H9 (cell line): ENCODE measurements at regions not wholly inside any gene's neighbourhood (a gene's known extent, or its start where the extent isn't known, plus 50 kb on each side); places are given as distances from the start of the nearest gene placed in this dataset.

ENCODE experiments used
- DNase-seq: peaks from one replicate; pipeline ENCODE4 v3.0.0-alpha.2; 2017
- H2AFZ ChIP-seq: one replicate; pipeline ENCODE4 v1.6.1; 2013; ENCODE audit warnings: mild to moderate bottlenecking, low read length, control low read depth, moderate library complexity
- H2AK5ac ChIP-seq: 2 replicates; pipeline ENCODE4 v1.6.1; 2013; ENCODE audit warnings: low read length, control low read depth, mixed read lengths; ENCODE audit not compliant: insufficient read length
- H2BK120ac ChIP-seq: one replicate; pipeline ENCODE4 v1.6.1; 2013; ENCODE audit warnings: low read depth, mild to moderate bottlenecking, low read length, control low read depth, inconsistent platforms; ENCODE audit not compliant: poor library complexity, severe bottlenecking
- H2BK12ac ChIP-seq: 2 replicates; pipeline ENCODE4 v1.6.1; 2013; ENCODE audit warnings: low read length, control low read depth, mixed read lengths, low read depth; ENCODE audit not compliant: insufficient read length
- H2BK15ac ChIP-seq: 2 replicates; pipeline ENCODE4 v1.6.1; 2013; ENCODE audit warnings: low read depth, low read length, control low read depth
- H2BK20ac ChIP-seq: one replicate; pipeline ENCODE4 v1.6.1; 2013; ENCODE audit warnings: low read depth, mild to moderate bottlenecking, low read length, control low read depth, inconsistent platforms; ENCODE audit not compliant: poor library complexity, severe bottlenecking
- H2BK5ac ChIP-seq: 2 replicates; pipeline ENCODE4 v1.6.1; 2013; ENCODE audit warnings: low read length, control low read depth, mixed read lengths; ENCODE audit not compliant: insufficient read length
- H3K14ac ChIP-seq: 2 replicates; pipeline ENCODE4 v1.6.1; 2013; ENCODE audit warnings: low read length, control low read depth; ENCODE audit not compliant: insufficient read depth
- H3K18ac ChIP-seq: 2 replicates; pipeline ENCODE4 v1.6.1; 2013; ENCODE audit warnings: low read depth, mild to moderate bottlenecking, mixed read lengths, low read length, control low read depth; ENCODE audit not compliant: insufficient read length
- H3K23ac ChIP-seq: 2 replicates; pipeline ENCODE4 v1.6.1; 2013; ENCODE audit warnings: low read length, control low read depth, mixed read lengths, low read depth; ENCODE audit not compliant: insufficient read length
- H3K23me2 ChIP-seq: 2 replicates; pipeline ENCODE4 v1.6.1; 2013; ENCODE audit warnings: low read depth, mild to moderate bottlenecking, mixed read lengths, low read length, control low read depth; ENCODE audit not compliant: insufficient read length, poor library complexity, severe bottlenecking
- H3K27ac ChIP-seq: 2 replicates; pipeline ENCODE4 v1.5.1; 2013; ENCODE audit warnings: low read length, control low read depth, mixed read lengths, low read depth; ENCODE audit not compliant: insufficient read length
- H3K27me3 ChIP-seq: 2 replicates; pipeline ENCODE4 v1.6.1; 2013; ENCODE audit warnings: low read length, control low read depth, inconsistent platforms; ENCODE audit not compliant: insufficient read depth
- H3K4ac ChIP-seq: 2 replicates; pipeline ENCODE4 v1.6.1; 2013; ENCODE audit warnings: low read depth, mild to moderate bottlenecking, control low read depth, inconsistent platforms, low read length, moderate library complexity
- H3K4me1 ChIP-seq: 2 replicates; pipeline ENCODE4 v1.6.1; 2013; ENCODE audit warnings: low read length, control low read depth, inconsistent platforms; ENCODE audit not compliant: insufficient read depth
- H3K4me2 ChIP-seq: 2 replicates; pipeline ENCODE4 v1.6.1; 2013; ENCODE audit warnings: low read length, control low read depth, mixed read lengths; ENCODE audit not compliant: insufficient read length, insufficient read depth
- H3K56ac ChIP-seq: 2 replicates; pipeline ENCODE4 v1.6.1; 2013; ENCODE audit warnings: low read depth, mild to moderate bottlenecking, mixed read lengths, low read length, control low read depth; ENCODE audit not compliant: insufficient read length
- H3K79me1 ChIP-seq: 2 replicates; pipeline ENCODE4 v1.6.1; 2013; ENCODE audit warnings: low read depth, mild to moderate bottlenecking, moderate library complexity, low read length, control low read depth, inconsistent platforms; ENCODE audit not compliant: insufficient read depth, poor library complexity, severe bottlenecking
- H3K79me2 ChIP-seq: 2 replicates; pipeline ENCODE4 v1.6.1; 2013; ENCODE audit warnings: low read length, control low read depth, inconsistent platforms; ENCODE audit not compliant: insufficient read depth
- H3K9ac ChIP-seq: 2 replicates; pipeline ENCODE4 v1.6.1; 2013; ENCODE audit warnings: low read length, control low read depth, mixed read lengths; ENCODE audit not compliant: insufficient read length; ENCODE audit errors: extremely low read depth
- H3K9me3 ChIP-seq: one replicate; pipeline ENCODE4 v1.6.1; 2013; ENCODE audit warnings: low read depth, low read length, inconsistent platforms; ENCODE audit not compliant: control insufficient read depth
- H3T11ph ChIP-seq: one replicate; pipeline ENCODE4 v1.6.1; 2013; ENCODE audit warnings: mild to moderate bottlenecking, low read length, control low read depth, inconsistent platforms
- H4K20me1 ChIP-seq: one replicate; pipeline ENCODE4 v1.6.1; 2013; ENCODE audit not compliant: control insufficient read depth, insufficient read length, insufficient read depth
- H4K5ac ChIP-seq: 2 replicates; pipeline ENCODE4 v1.6.1; 2013; ENCODE audit warnings: low read depth, mild to moderate bottlenecking, mixed read lengths, low read length, control low read depth; ENCODE audit not compliant: insufficient read length
- H4K8ac ChIP-seq: replicated peaks from 2 replicates; pipeline ENCODE4 v1.6.1; 2013; ENCODE audit warnings: low read length, control low read depth, mixed read lengths, low read depth; ENCODE audit not compliant: insufficient read length
- H4K91ac ChIP-seq: 2 replicates; pipeline ENCODE4 v1.6.1; 2013; ENCODE audit warnings: low read depth, mild to moderate bottlenecking, moderate library complexity, mixed read lengths, low read length, control low read depth; ENCODE audit not compliant: insufficient read length
- H3K27ac Mint-ChIP-seq, 3 experiments: 2 replicates in 2 of 3; 3 replicates in 1 of 3; pipeline ENCODE4 v1.8.0; 2020 to 2021; ENCODE audit warnings: mixed read lengths in 3 of 3, mild to moderate bottlenecking in 1 of 3, moderate library complexity in 1 of 3
- H3K27me3 Mint-ChIP-seq: 2 replicates; pipeline ENCODE4 v1.8.0; 2021; ENCODE audit warnings: low read depth, mild to moderate bottlenecking, moderate library complexity, mixed read lengths
- H3K36me3 Mint-ChIP-seq, 3 experiments: 2 replicates in 2 of 3; 3 replicates in 1 of 3; pipeline ENCODE4 v1.8.0; 2020 to 2021; ENCODE audit warnings: low read depth in 3 of 3, mixed read lengths in 3 of 3; ENCODE audit not compliant: insufficient read depth in 1 of 3
- H3K4me1 Mint-ChIP-seq, 2 experiments: 2 replicates each; pipeline ENCODE4 v1.8.0; 2020; ENCODE audit warnings: mixed read lengths in 2 of 2
- H3K4me3 Mint-ChIP-seq, 2 experiments: 2 replicates in 1 of 2; 3 replicates in 1 of 2; pipeline ENCODE4 v1.8.0; 2020 to 2021; ENCODE audit warnings: mild to moderate bottlenecking in 2 of 2, mixed read lengths in 2 of 2, moderate library complexity in 1 of 2
- H3K9me3 Mint-ChIP-seq, 2 experiments: 2 replicates in 1 of 2; 3 replicates in 1 of 2; pipeline ENCODE4 v1.8.0; 2020; ENCODE audit warnings: mild to moderate bottlenecking in 2 of 2, mixed read lengths in 2 of 2, moderate library complexity in 1 of 2
- WGBS: extraction: QIAGEN DNeasy Blood & Tissue Kit; methylation state at CpG from one replicate; pipeline ENCODE4 v1.1.7; 2013; ENCODE audit warnings: missing lambda C conversion rate, low lambda C conversion rate, mixed read lengths; ENCODE audit not compliant: insufficient read length; ENCODE audit errors: extremely low coverage; 5-methylcytosine and 5-hydroxymethylcytosine counted together
- TF ChIP-seq, protein P1 (sequence below): fragments of 200-600 bp; sonication (generic); conservative IDR thresholded peaks from 3 replicates; pipeline ENCODE4 v1.8.0; 2021; ENCODE audit warnings: antibody characterized with exemption, mild to moderate bottlenecking

DNA sequence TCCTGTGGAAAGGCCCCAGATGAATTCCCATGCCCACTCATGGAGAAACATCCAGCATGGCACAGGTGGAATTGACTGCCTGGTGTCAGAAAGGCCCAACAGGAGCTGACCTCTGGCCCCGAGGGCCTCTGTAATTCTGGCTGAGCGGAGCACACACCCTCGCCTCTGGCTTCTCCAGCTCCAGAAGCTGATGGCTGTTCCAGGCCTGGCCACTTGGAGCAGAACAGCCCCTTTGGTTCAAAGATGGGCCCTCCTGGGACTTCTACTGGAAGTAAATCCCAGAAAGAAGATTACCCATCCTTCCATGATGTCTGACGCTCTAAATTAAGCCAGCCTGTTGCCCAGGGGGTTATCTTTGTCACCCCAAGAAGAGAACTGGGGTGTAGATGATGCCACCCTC lies 275.1 kb upstream of the CDH4 start:
- H2BK5ac ChIP-seq = no peak overlapping the region
- H3K23me2 ChIP-seq = no peaks in the 10 kb centered on the region
- no peak overlapping the region for H4K91ac ChIP-seq
- no peak overlapping the region for H2AK5ac ChIP-seq
- H2BK120ac ChIP-seq = no peak overlapping the region
- no peaks in the 10 kb centered on the region for H4K20me1 ChIP-seq
- Mint-ChIP-seq H3K9me3 (peaks cover 14 to 17% of the 10 kb centered on the region in 2 experiments), H3K36me3 (peaks cover 0 to 4% (median 0%) of the 10 kb centered on the region in 3 experiments; a peak in 2 of 7 replicates), H3K27me3 (peaks cover 47% of the 10 kb centered on the region), H3K4me1 (peaks cover 0 to 2% of the 10 kb centered on the region in 2 experiments; a peak in 1 of 4 replicates), H3K27ac (no peak overlapping the region), H3K4me3 (no peak overlapping the region)
- no peak for DNase-seq
- H3T11ph ChIP-seq = no peak overlapping the region
- no peak overlapping the region for H2BK20ac ChIP-seq
- no peak overlapping the region for H2BK12ac ChIP-seq
- no peaks in the 10 kb centered on the region for H3K4me1 ChIP-seq
- H4K5ac ChIP-seq = no peak overlapping the region
- H3K9me3 ChIP-seq = no peaks in the 10 kb centered on the region
- no peaks in the 10 kb centered on the region for H3K79me1 ChIP-seq
- H3K14ac ChIP-seq = no peak overlapping the region
- no peak overlapping the region for H2AFZ ChIP-seq
- WGBS = no CpG with 5 or more reads among the region's 4 CpGs
- no peak overlapping the region for H3K4me2 ChIP-seq
- no peak overlapping the region for H3K27ac ChIP-seq
- no peak overlapping the region for H3K56ac ChIP-seq
- TF ChIP-seq, protein P1, sequence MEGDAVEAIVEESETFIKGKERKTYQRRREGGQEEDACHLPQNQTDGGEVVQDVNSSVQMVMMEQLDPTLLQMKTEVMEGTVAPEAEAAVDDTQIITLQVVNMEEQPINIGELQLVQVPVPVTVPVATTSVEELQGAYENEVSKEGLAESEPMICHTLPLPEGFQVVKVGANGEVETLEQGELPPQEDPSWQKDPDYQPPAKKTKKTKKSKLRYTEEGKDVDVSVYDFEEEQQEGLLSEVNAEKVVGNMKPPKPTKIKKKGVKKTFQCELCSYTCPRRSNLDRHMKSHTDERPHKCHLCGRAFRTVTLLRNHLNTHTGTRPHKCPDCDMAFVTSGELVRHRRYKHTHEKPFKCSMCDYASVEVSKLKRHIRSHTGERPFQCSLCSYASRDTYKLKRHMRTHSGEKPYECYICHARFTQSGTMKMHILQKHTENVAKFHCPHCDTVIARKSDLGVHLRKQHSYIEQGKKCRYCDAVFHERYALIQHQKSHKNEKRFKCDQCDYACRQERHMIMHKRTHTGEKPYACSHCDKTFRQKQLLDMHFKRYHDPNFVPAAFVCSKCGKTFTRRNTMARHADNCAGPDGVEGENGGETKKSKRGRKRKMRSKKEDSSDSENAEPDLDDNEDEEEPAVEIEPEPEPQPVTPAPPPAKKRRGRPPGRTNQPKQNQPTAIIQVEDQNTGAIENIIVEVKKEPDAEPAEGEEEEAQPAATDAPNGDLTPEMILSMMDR = peak; percentile 45
- H3K27me3 ChIP-seq = no peaks in the 10 kb centered on the region; the same call in 1 of the 2 replicates
- H4K8ac ChIP-seq = no peak overlapping the region
- no peak overlapping the region for H3K23ac ChIP-seq
- H3K4ac ChIP-seq = no peak overlapping the region
- H2BK15ac ChIP-seq = no peak overlapping the region
- no peaks in the 10 kb centered on the region for H3K79me2 ChIP-seq
- H3K18ac ChIP-seq = no peak overlapping the region
- no peak overlapping the region for H3K9ac ChIP-seq
